Caco-2 (cell line): ENCODE measurements at regions not wholly inside any gene's neighbourhood (a gene's known extent, or its start where the extent isn't known, plus 50 kb on each side); places are given as distances from the start of the nearest gene placed in this dataset.

Experiments used
- BruUV-seq: library from RNA; stranded (reverse); fragments of 400-500 nt; replicated peaks from 2 replicates; lab custom pipeline; 2021; lab: Mats Ljungman, UMichigan
- CTCF ChIA-PET: fragments of 300-600 bp; sonication (Branson Sonifier 250); formaldehyde crosslinking; loops from one replicate; lab custom pipeline; 2022; ENCODE audit warnings: antibody characterized with exemption; lab: Charles Lee
- POLR2A ChIA-PET: fragments of 300-600 bp; sonication (Branson Sonifier 250); formaldehyde crosslinking; loops from one replicate; lab custom pipeline; 2022; ENCODE audit warnings: antibody characterized with exemption; lab: Charles Lee
- DNase-seq, 2 experiments: peaks; one replicate each; pipeline versions ENCODE4 v3.0.0 to v3.0.0-alpha.2; 2020 to 2022
- H3K27me3 ChIP-seq: replicated peaks from 2 replicates; pipeline ENCODE4 v1.6.0; 2011; ENCODE audit warnings: low read length; ENCODE audit not compliant: control insufficient read depth, insufficient read depth
- H3K36me3 ChIP-seq: 2 replicates; pipeline ENCODE4 v1.5.1; 2011; ENCODE audit warnings: low read length; ENCODE audit not compliant: control insufficient read depth, insufficient read depth
- H3K4me1 ChIP-seq: fragments of 250-450 bp; sonication (Bioruptor Pico); 2 replicates; pipeline ENCODE4 v1.5.1; 2020; ENCODE audit warnings: mild to moderate bottlenecking
- H3K4me3 ChIP-seq: 2 replicates; pipeline ENCODE4 v1.5.1; 2011; ENCODE audit warnings: low read depth, mild to moderate bottlenecking, control low read depth, low read length
- H3K9me3 ChIP-seq: fragments of 250-450 bp; sonication (Bioruptor Pico); 2 replicates; pipeline ENCODE4 v1.5.1; 2020; ENCODE audit warnings: mild to moderate bottlenecking, moderate library complexity
- H3K27ac Mint-ChIP-seq: one replicate; pipeline ENCODE4 v1.8.0; 2022; ENCODE audit warnings: mixed read lengths; ENCODE audit not compliant: unreplicated experiment
- H3K27me3 Mint-ChIP-seq: one replicate; pipeline ENCODE4 v1.8.0; 2022; ENCODE audit warnings: mixed read lengths; ENCODE audit not compliant: insufficient read depth, unreplicated experiment
- H3K36me3 Mint-ChIP-seq: one replicate; pipeline ENCODE4 v1.8.0; 2022; ENCODE audit warnings: mild to moderate bottlenecking, mixed read lengths; ENCODE audit not compliant: insufficient read depth, unreplicated experiment
- H3K4me1 Mint-ChIP-seq: one replicate; pipeline ENCODE4 v1.8.0; 2022; ENCODE audit warnings: low read depth, mixed read lengths; ENCODE audit not compliant: unreplicated experiment
- H3K4me3 Mint-ChIP-seq: one replicate; pipeline ENCODE4 v1.8.0; 2022; ENCODE audit warnings: mild to moderate bottlenecking, moderate library complexity, mixed read lengths; ENCODE audit not compliant: unreplicated experiment
- H3K9me3 Mint-ChIP-seq: one replicate; pipeline ENCODE4 v1.8.0; 2022; ENCODE audit warnings: mixed read lengths; ENCODE audit not compliant: unreplicated experiment
- CTCF ChIP-seq, 2 experiments: fragments of 200-600 bp in 1 of 2; IDR thresholded peaks; 1 replicate in 1 of 2; 2 replicates in 1 of 2; pipeline versions ENCODE4 v1.5.1 to v1.8.0; 2011 to 2022; ENCODE audit warnings: antibody characterized with exemption in 1 of 2, control low read depth in 1 of 2, inconsistent platforms in 1 of 2, low read depth in 1 of 2, low read length in 1 of 2, mild to moderate bottlenecking in 1 of 2, moderate library complexity in 1 of 2; ENCODE audit not compliant: insufficient read depth in 1 of 2, severe bottlenecking in 1 of 2, unreplicated experiment in 1 of 2
- intact Hi-C: fragments of 100-400 bp; cut with micrococcal nuclease; formaldehyde crosslinking; loops from one replicate; pipeline ENCODE4 v1.10.0; 2022; ENCODE audit not compliant: unreplicated experiment

DNA sequence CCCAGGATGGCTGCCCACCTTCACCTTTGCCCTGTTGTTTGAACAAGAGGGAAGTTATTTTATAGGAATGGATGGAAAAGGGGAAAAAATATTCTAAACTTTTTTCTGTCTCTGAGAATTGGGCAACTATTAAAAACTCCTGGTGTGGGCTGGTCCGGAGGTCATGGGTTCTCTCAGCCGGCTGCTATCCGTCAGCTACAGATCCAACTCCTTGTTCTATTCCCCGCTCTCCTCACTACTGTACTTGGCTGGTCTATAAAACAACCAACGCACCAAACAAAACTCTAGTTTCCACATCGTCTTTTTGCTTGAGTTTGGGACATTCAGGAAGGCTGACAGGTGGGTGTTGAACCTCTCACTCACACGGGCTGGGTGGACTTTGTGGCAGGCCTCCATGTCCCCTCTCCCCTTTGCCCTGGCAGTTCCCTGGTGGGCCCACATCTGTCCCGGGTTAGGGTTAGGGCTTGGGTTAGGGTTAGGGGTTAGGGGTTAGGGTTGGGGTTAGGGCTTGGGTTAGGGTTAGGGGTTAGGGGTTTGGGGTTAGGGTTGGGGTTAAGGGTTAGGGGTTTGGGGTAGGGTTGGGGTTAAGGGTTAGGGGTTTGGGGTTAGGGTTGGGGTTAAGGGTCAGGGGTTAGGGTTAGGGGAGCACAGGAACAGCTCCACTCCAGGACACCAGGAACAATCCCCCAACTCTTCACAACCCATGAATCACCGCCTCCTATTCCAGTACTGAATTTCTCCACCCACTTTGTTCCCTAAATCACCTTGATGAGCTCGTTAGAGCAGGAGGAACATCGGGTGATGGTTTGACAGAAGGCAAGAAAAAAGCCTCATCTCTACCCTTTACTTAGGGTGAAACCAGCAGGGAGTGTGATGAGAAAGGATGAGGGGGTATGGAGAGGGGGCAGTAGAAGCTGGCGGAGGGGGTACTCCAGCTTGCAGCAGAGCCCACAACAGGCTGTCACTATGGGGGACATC is 302.1 kb upstream of the IRX4 start:
- Histone ChIP-seq H3K4me1 (no peaks in the 10 kb centered on the region), H3K27me3 (no peaks in the 10 kb centered on the region), H3K36me3 (no peaks in the 10 kb centered on the region), H3K4me3 (no peak overlapping the region), H3K9me3 (no peaks in the 10 kb centered on the region)
- Mint-ChIP-seq H3K27ac (no peak overlapping the region), H3K9me3 (no peaks in the 10 kb centered on the region), H3K4me1 (no peaks in the 10 kb centered on the region), H3K4me3 (no peak overlapping the region), H3K36me3 (no peaks in the 10 kb centered on the region), H3K27me3 (peaks cover 9% of the 10 kb centered on the region)
- BruUV-seq, result no TSS peak
- no peak for TF ChIP-seq CTCF (IDR thresholded peaks at IDR 0.05; ENCODE audit: insufficient read depth in 1 of 2, low read depth in 1 of 2, low read length in 1 of 2, severe bottlenecking in 1 of 2, unreplicated experiment in 1 of 2)
- intact Hi-C loops, result no loop called here
- CTCF ChIA-PET, result no interaction called here
- DNase-seq, result no peak
- POLR2A ChIA-PET, result no interaction called here

DNA sequence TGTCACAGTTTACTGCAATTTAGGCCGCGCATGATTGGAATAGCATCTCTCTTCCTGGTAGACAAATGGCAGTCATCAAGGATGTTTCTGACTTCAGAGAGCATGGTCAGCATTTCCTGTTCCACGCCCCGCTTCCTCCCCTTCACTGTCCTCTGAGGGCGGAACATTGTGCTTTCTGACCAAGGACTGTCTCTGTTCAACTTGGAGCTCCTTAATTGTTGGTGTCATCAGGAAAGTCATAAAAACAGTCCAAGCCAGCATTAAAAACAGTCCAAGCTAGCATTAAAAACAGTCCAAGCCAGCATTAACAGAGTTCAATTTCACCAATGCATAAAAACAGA is 301.3 kb upstream of the IRX4 start:
- no peaks in the 10 kb centered on the region for H3K27me3 ChIP-seq
- no peak for DNase-seq
- H3K4me1 ChIP-seq, result no peaks in the 10 kb centered on the region
- no peaks in the 10 kb centered on the region for H3K36me3 Mint-ChIP-seq
- no peaks in the 10 kb centered on the region for H3K9me3 ChIP-seq
- TF ChIP-seq CTCF (IDR thresholded peaks at IDR 0.05; ENCODE audit: insufficient read depth in 1 of 2, low read depth in 1 of 2, low read length in 1 of 2, severe bottlenecking in 1 of 2, unreplicated experiment in 1 of 2), result no peak
- no TSS peak for BruUV-seq
- H3K4me3 Mint-ChIP-seq, result no peak overlapping the region
- CTCF ChIA-PET, result no interaction called here
- H3K4me3 ChIP-seq, result no peak overlapping the region
- no peak overlapping the region for H3K27ac Mint-ChIP-seq
- POLR2A ChIA-PET, result no interaction called here
- no peaks in the 10 kb centered on the region for H3K4me1 Mint-ChIP-seq
- peaks cover 9% of the 10 kb centered on the region for H3K27me3 Mint-ChIP-seq
- H3K9me3 Mint-ChIP-seq, result no peaks in the 10 kb centered on the region
- intact Hi-C loops, result no loop called here
- H3K36me3 ChIP-seq, result no peaks in the 10 kb centered on the region

GRCh38 chr5:2183154-2184025 is 300.7 kb upstream of the IRX4 start:
- Histone ChIP-seq H3K4me3 (no peak overlapping the region), H3K27me3 (no peaks in the 10 kb centered on the region), H3K9me3 (no peaks in the 10 kb centered on the region), H3K36me3 (no peaks in the 10 kb centered on the region), H3K4me1 (no peaks in the 10 kb centered on the region)
- no peak for TF ChIP-seq CTCF (IDR thresholded peaks at IDR 0.05; ENCODE audit: insufficient read depth in 1 of 2, low read depth in 1 of 2, low read length in 1 of 2, severe bottlenecking in 1 of 2, unreplicated experiment in 1 of 2)
- intact Hi-C loops, result no loop called here
- H3K27me3 Mint-ChIP-seq, result peaks cover 9% of the 10 kb centered on the region
- no TSS peak for BruUV-seq
- ChIA-PET CTCF (no interaction called here), POLR2A (no interaction called here)
- H3K27ac Mint-ChIP-seq, result no peak overlapping the region
- H3K9me3 Mint-ChIP-seq, result no peaks in the 10 kb centered on the region
- no peaks in the 10 kb centered on the region for H3K36me3 Mint-ChIP-seq
- no peaks in the 10 kb centered on the region for H3K4me1 Mint-ChIP-seq
- no peak for DNase-seq
- no peak overlapping the region for H3K4me3 Mint-ChIP-seq
